ENCODE measurements at regions not wholly inside any gene's neighbourhood (a gene's known extent, or its start where the extent isn't known, plus 50 kb on each side); places are given as distances from the start of the nearest gene placed in this dataset.

- Histone ChIP-seq H3K4me1 (replicated peaks; ENCODE audit: insufficient read depth) (no peaks in the 10 kb centered on the region), H3K36me3 (ENCODE audit: low read depth) (no peaks in the 10 kb centered on the region), H3K9me3 (ENCODE audit: insufficient read depth, low read depth) (no peaks in the 10 kb centered on the region), H4K20me1 (ENCODE audit: insufficient read depth) (no peaks in the 10 kb centered on the region), H3K4me3 (no peak overlapping the region), H3K4me2 (no peak overlapping the region), H3F3A (ENCODE audit: insufficient read depth, low read depth) (no peaks in the 10 kb centered on the region), H3K9me2 (ENCODE audit: insufficient read depth) (no peaks in the 10 kb centered on the region), H2AFZ (no peak overlapping the region), H3K27me3 (ENCODE audit: insufficient read depth, low read depth) (no peaks in the 10 kb centered on the region), H3K79me2 (ENCODE audit: low read depth) (no peaks in the 10 kb centered on the region), H3K27ac (no peak overlapping the region)
- ChIA-PET POLR2A (ENCODE audit: unreplicated experiment) (no interaction called here), CTCF (no interaction called here)
- no peak for DNase-seq
- no peak for TF ChIP-seq CTCF (conservative IDR thresholded peaks at IDR 0.05)
- TF ChIP-seq EZH2 (IDR thresholded peaks at IDR 0.05; ENCODE audit: low read depth), result no peak
- intact Hi-C loops (cut with micrococcal nuclease; ENCODE audit: unreplicated experiment), result no loop called here
- no TSS peak for BruUV-seq (replicated peaks)
Measured at GRCh38 chr2:138435701-138436100, 65.9 kb upstream of the SPOPL start.

- TF ChIP-seq EZH2 (IDR thresholded peaks at IDR 0.05; ENCODE audit: low read depth) (no peak), CTCF (conservative IDR thresholded peaks at IDR 0.05) (no peak)
- BruUV-seq (replicated peaks), result no TSS peak
Measured at GRCh38 chr2:138439733-138440132, 61.8 kb upstream of the SPOPL start.

GRCh38 chr2:138440759-138441158 lies 60.8 kb upstream of the SPOPL start:
- no peaks in the 10 kb centered on the region for H4K20me1 ChIP-seq (ENCODE audit: insufficient read depth)
- no TSS peak for BruUV-seq (replicated peaks)
- POLR2A ChIA-PET (ENCODE audit: unreplicated experiment), result no interaction called here

More at GRCh38 chr2:138439733-138440132, 61.8 kb upstream of the SPOPL start:
- CTCF ChIA-PET, result no interaction called here
- Histone ChIP-seq H3K9me2 (ENCODE audit: insufficient read depth) (no peaks in the 10 kb centered on the region), H2AFZ (no peak overlapping the region), H3K4me2 (no peak overlapping the region), H3K4me3 (no peak overlapping the region), H3K79me2 (ENCODE audit: low read depth) (no peaks in the 10 kb centered on the region), H3K4me1 (replicated peaks; ENCODE audit: insufficient read depth) (no peaks in the 10 kb centered on the region), H3K27ac (no peak overlapping the region), H4K20me1 (ENCODE audit: insufficient read depth) (no peaks in the 10 kb centered on the region), H3K27me3 (ENCODE audit: insufficient read depth, low read depth) (no peaks in the 10 kb centered on the region), H3K36me3 (ENCODE audit: low read depth) (no peaks in the 10 kb centered on the region), H3F3A (ENCODE audit: insufficient read depth, low read depth) (no peaks in the 10 kb centered on the region), H3K9me3 (ENCODE audit: insufficient read depth, low read depth) (no peaks in the 10 kb centered on the region)
- intact Hi-C loops (cut with micrococcal nuclease; ENCODE audit: unreplicated experiment), result no loop called here
- POLR2A ChIA-PET (ENCODE audit: unreplicated experiment), result no interaction called here
- DNase-seq, result no peak

More at GRCh38 chr2:138440759-138441158, 60.8 kb upstream of the SPOPL start:
- Histone ChIP-seq H2AFZ (no peak overlapping the region), H3K36me3 (ENCODE audit: low read depth) (no peaks in the 10 kb centered on the region), H3K9me3 (ENCODE audit: insufficient read depth, low read depth) (no peaks in the 10 kb centered on the region), H3K27me3 (ENCODE audit: insufficient read depth, low read depth) (no peaks in the 10 kb centered on the region), H3K9me2 (ENCODE audit: insufficient read depth) (no peaks in the 10 kb centered on the region), H3K4me2 (no peak overlapping the region), H3F3A (ENCODE audit: insufficient read depth, low read depth) (no peaks in the 10 kb centered on the region), H3K4me3 (no peak overlapping the region), H3K4me1 (replicated peaks; ENCODE audit: insufficient read depth) (no peaks in the 10 kb centered on the region), H3K79me2 (ENCODE audit: low read depth) (no peaks in the 10 kb centered on the region), H3K27ac (no peak overlapping the region)
- CTCF ChIA-PET, result no interaction called here
- intact Hi-C loops (cut with micrococcal nuclease; ENCODE audit: unreplicated experiment), result no loop called here
- no peak for DNase-seq
- TF ChIP-seq EZH2 (IDR thresholded peaks at IDR 0.05; ENCODE audit: low read depth) (no peak), CTCF (conservative IDR thresholded peaks at IDR 0.05) (no peak)
